ENCODE measurements at regions not wholly inside any gene's neighbourhood (a gene's known extent, or its start where the extent isn't known, plus 50 kb on each side); places are given as distances from the start of the nearest gene placed in this dataset.

GRCh38 chr6:82085701-82086100 lies 161.8 kb downstream of the IBTK start:
- TF ChIP-seq EP300 (IDR thresholded peaks at IDR 0.05), result no peak
- TF ChIP-seq POLR2A (IDR thresholded peaks at IDR 0.05), result no peak
- no peak for TF ChIP-seq POLR2AphosphoS5 (IDR thresholded peaks at IDR 0.05)
- TF ChIP-seq CTCF (IDR thresholded peaks at IDR 0.05), result no peak
- no peak for ATAC-seq
- H3K4me3 ChIP-seq, result no peak overlapping the region
- no peaks in the 10 kb centered on the region for H3K36me3 ChIP-seq
- 48 to 63% methylated on average over 2 to 3 of the region's 5 CpGs for WGBS, 2 donors (ENCODE audit: low coverage in 1 of 2)
- no peaks in the 10 kb centered on the region for H3K27me3 ChIP-seq
- H3K9me3 ChIP-seq, result no peaks in the 10 kb centered on the region
- no peak overlapping the region for H3K27ac ChIP-seq
- H3K4me1 ChIP-seq, result no peaks in the 10 kb centered on the region

GRCh38 chr6:82084324-82084920 lies 163.1 kb downstream of the IBTK start:
- no peak overlapping the region for H3K27ac ChIP-seq
- no peak overlapping the region for H3K4me3 ChIP-seq
- no peaks in the 10 kb centered on the region for H3K27me3 ChIP-seq
- no peak for ATAC-seq
- TF ChIP-seq POLR2AphosphoS5 (IDR thresholded peaks at IDR 0.05) (no peak), CTCF (IDR thresholded peaks at IDR 0.05) (no peak), POLR2A (IDR thresholded peaks at IDR 0.05) (no peak), EP300 (IDR thresholded peaks at IDR 0.05) (no peak)
- H3K4me1 ChIP-seq, result no peaks in the 10 kb centered on the region
- 66 to 78% methylated on average over 2 of the region's 2 CpGs for WGBS, 2 donors (ENCODE audit: low coverage in 1 of 2)
- H3K9me3 ChIP-seq, result no peaks in the 10 kb centered on the region
- no peaks in the 10 kb centered on the region for H3K36me3 ChIP-seq

- H3K27ac ChIP-seq, result no peak overlapping the region
- no peaks in the 10 kb centered on the region for H3K9me3 ChIP-seq
- TF ChIP-seq CTCF (IDR thresholded peaks at IDR 0.05) (no peak), EP300 (IDR thresholded peaks at IDR 0.05) (no peak), POLR2A (IDR thresholded peaks at IDR 0.05) (no peak), POLR2AphosphoS5 (IDR thresholded peaks at IDR 0.05) (no peak)
- no peak for ATAC-seq
- H3K36me3 ChIP-seq, result no peaks in the 10 kb centered on the region
- H3K4me3 ChIP-seq, result no peak overlapping the region
- H3K4me1 ChIP-seq, result no peaks in the 10 kb centered on the region
- H3K27me3 ChIP-seq, result no peaks in the 10 kb centered on the region
- 50 to 95% methylated on average over 1 of the region's 1 CpG for WGBS, 2 donors (ENCODE audit: low coverage in 1 of 2)
Measured at GRCh38 chr6:82083646-82084045, 163.9 kb downstream of the IBTK start.

GRCh38 chr6:82080767-82081166 lies 166.8 kb downstream of the IBTK start:
- peaks cover 0 to 14% (median 0%) of the 10 kb centered on the region in 3 donors for H3K4me1 ChIP-seq
- no peaks in the 10 kb centered on the region for H3K9me3 ChIP-seq
- ATAC-seq, result no peak
- no peak overlapping the region for H3K4me3 ChIP-seq
- TF ChIP-seq EP300 (IDR thresholded peaks at IDR 0.05) (no peak), POLR2AphosphoS5 (IDR thresholded peaks at IDR 0.05) (no peak)
- no peak overlapping the region for H3K27ac ChIP-seq
- WGBS, 2 donors (ENCODE audit: low coverage in 1 of 2), result 77 to 92% methylated on average over 1 of the region's 1 CpG
- no peaks in the 10 kb centered on the region for H3K27me3 ChIP-seq
- no peaks in the 10 kb centered on the region for H3K36me3 ChIP-seq

GRCh38 chr6:82078286-82078908 lies 169.1 kb downstream of the IBTK start:
- TF ChIP-seq CTCF (IDR thresholded peaks at IDR 0.05) (no peak), POLR2A (IDR thresholded peaks at IDR 0.05) (no peak), POLR2AphosphoS5 (IDR thresholded peaks at IDR 0.05) (no peak), EP300 (IDR thresholded peaks at IDR 0.05) (no peak)
- Histone ChIP-seq H3K36me3 (no peaks in the 10 kb centered on the region), H3K9me3 (no peaks in the 10 kb centered on the region), H3K4me1 (peaks cover 0 to 14% (median 0%) of the 10 kb centered on the region in 3 donors), H3K27ac (no peak overlapping the region), H3K27me3 (no peaks in the 10 kb centered on the region), H3K4me3 (no peak overlapping the region)
- no peak for ATAC-seq
- 90% methylated on average over 2 of the region's 3 CpGs; no CpG with 5 or more reads in 1 of the 2 donors for WGBS, 2 donors (ENCODE audit: low coverage in 1 of 2)

Data from gastroesophageal sphincter (tissue), 4 donors.